Thyroid gland (tissue), 4 donors: ENCODE measurements at regions not wholly inside any gene's neighbourhood (a gene's known extent, or its start where the extent isn't known, plus 50 kb on each side); places are given as distances from the start of the nearest gene placed in this dataset.
"Not testable (repeated sequence)": the region's sequence is repeated elsewhere in the genome, so short reads cannot be mapped to it uniquely, and the experiment has no call there.

Source experiments
- DNase-seq, 2 donors: peaks; one replicate each; pipeline ENCODE4 v3.0.0-alpha.2; 2019
- H3K27ac ChIP-seq, 3 donors: fragments of 200-600 bp; sonication (generic); 1 replicate in 2 of 3; 2 replicates in 1 of 3; pipeline ENCODE4 v1.5.1; 2016 to 2019; ENCODE audit warnings: mild to moderate bottlenecking in 1 of 3, moderate library complexity in 1 of 3
- H3K27me3 ChIP-seq: fragments of 200-600 bp; sonication (generic); one replicate; pipeline ENCODE4 v1.5.1; 2019
- H3K36me3 ChIP-seq, 2 donors: fragments of 200-600 bp; sonication (generic); one replicate each; pipeline ENCODE4 v1.5.1; 2016 to 2019
- H3K4me1 ChIP-seq, 2 donors: fragments of 200-600 bp; sonication (generic); one replicate each; pipeline ENCODE4 v1.5.1; 2017 to 2019
- H3K4me3 ChIP-seq, 3 donors: fragments of 200-600 bp; sonication (generic); replicated peaks in 1 of 3; 1 replicate in 2 of 3; 2 replicates in 1 of 3; pipeline ENCODE4 v1.5.1; 2016; ENCODE audit warnings: mild to moderate bottlenecking in 1 of 3
- H3K9me3 ChIP-seq: fragments of 200-600 bp; sonication (generic); one replicate; pipeline ENCODE4 v1.5.1; 2017
- POLR2A ChIP-seq, 2 donors: fragments of 450-650 bp; IDR thresholded peaks; one replicate each; pipeline ENCODE4 v1.6.1; 2017; ENCODE audit warnings: antibody characterized with exemption in 2 of 2, mild to moderate bottlenecking in 2 of 2, moderate library complexity in 1 of 2
- WGBS, 2 donors: methylation state at CpG; one replicate each; pipeline ENCODE4 v1.1.5; 2017; 5-methylcytosine and 5-hydroxymethylcytosine counted together
- intact Hi-C: fragments of 100-400 bp; cut with DNase I; formaldehyde crosslinking; loops from one replicate; pipeline ENCODE4 v1.15.1; 2023
- TF ChIP-seq, protein P1 (sequence below), 6 experiments: fragments of 200-600 bp in 3 of 6; fragments of 450-650 bp in 3 of 6; sonication (generic) in 3 of 6; IDR thresholded peaks; one replicate each; pipeline ENCODE4 v1.5.1; 2016 to 2019; ENCODE audit warnings: antibody characterized with exemption in 6 of 6, mild to moderate bottlenecking in 2 of 6, inconsistent platforms in 1 of 6, moderate library complexity in 1 of 6

DNA sequence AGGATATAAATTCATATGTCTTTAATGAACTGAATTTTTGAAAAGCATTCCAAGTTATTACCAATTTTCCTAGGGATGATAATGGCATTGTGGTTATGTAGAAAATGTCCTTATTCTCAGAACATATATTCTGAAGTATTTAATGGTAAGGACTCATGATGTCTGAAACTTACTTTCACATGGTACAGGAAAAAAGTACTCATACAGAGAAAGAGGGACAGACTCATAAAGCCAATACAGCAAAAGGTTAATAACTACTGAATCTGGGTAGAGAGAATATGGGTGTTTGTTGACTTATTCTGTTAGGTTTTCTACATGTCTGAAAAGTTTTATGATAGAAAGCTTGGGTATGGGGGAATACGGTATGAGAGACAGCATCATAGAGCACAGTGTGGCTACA is 84.3 kb upstream of the SERTAD2 start:
- Histone ChIP-seq H3K27ac (no peak overlapping the region), H3K9me3 (no peaks in the 10 kb centered on the region), H3K4me1 (no peaks in the 10 kb centered on the region), H3K36me3 (no peaks in the 10 kb centered on the region), H3K27me3 (no peaks in the 10 kb centered on the region), H3K4me3 (no peak overlapping the region)
- 93 to 100% methylated on average over 1 of the region's 1 CpG for WGBS, 2 donors
- intact Hi-C loops = no loop called here
- TF ChIP-seq, protein P1, sequence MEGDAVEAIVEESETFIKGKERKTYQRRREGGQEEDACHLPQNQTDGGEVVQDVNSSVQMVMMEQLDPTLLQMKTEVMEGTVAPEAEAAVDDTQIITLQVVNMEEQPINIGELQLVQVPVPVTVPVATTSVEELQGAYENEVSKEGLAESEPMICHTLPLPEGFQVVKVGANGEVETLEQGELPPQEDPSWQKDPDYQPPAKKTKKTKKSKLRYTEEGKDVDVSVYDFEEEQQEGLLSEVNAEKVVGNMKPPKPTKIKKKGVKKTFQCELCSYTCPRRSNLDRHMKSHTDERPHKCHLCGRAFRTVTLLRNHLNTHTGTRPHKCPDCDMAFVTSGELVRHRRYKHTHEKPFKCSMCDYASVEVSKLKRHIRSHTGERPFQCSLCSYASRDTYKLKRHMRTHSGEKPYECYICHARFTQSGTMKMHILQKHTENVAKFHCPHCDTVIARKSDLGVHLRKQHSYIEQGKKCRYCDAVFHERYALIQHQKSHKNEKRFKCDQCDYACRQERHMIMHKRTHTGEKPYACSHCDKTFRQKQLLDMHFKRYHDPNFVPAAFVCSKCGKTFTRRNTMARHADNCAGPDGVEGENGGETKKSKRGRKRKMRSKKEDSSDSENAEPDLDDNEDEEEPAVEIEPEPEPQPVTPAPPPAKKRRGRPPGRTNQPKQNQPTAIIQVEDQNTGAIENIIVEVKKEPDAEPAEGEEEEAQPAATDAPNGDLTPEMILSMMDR (IDR thresholded peaks at IDR 0.05) = no peak
- no peak for TF ChIP-seq POLR2A (IDR thresholded peaks at IDR 0.05)
- no peak for DNase-seq

DNA sequence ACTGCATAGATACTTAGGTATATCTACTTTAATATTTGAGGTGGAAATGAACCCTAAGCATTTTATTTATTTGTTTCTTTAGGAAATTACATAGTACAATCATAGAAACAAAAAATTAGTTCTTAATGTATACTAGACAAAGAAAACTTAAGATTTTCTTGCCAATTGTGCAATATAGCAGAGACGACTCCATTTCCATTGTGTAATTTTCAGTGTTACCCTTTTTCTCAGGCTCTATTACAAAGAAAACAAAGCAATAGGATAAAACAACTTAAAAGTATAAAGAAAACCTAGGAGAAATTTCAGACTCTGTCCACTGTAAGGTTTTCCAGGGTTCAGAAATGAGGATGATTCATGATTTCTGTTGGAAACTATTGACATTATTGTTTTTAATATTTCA is 89.0 kb upstream of the SERTAD2 start:
- TF ChIP-seq, protein P1 (IDR thresholded peaks at IDR 0.05) = no peak
- no peak for TF ChIP-seq POLR2A (IDR thresholded peaks at IDR 0.05)
- intact Hi-C loops = no loop called here
- WGBS, 2 donors = 78 to 85% methylated on average over 1 of the region's 1 CpG

GRCh38 chr2:64743739-64744330 is 90.1 kb upstream of the SERTAD2 start:
- TF ChIP-seq, protein P1 (IDR thresholded peaks at IDR 0.05) = no peak
- no peak for TF ChIP-seq POLR2A (IDR thresholded peaks at IDR 0.05)
- Histone ChIP-seq H3K27me3 (no peaks in the 10 kb centered on the region), H3K36me3 (no peaks in the 10 kb centered on the region), H3K4me3 (no peak overlapping the region), H3K27ac (no peak overlapping the region), H3K4me1 (peaks cover 3 to 4% of the 10 kb centered on the region in 2 donors), H3K9me3 (no peaks in the 10 kb centered on the region)
- 84 to 87% methylated on average over 2 of the region's 2 CpGs for WGBS, 2 donors
- intact Hi-C loops = no loop called here
- no peak for DNase-seq

More for the DNA sequence above, 89.0 kb upstream of the SERTAD2 start:
- Histone ChIP-seq H3K4me3 (no peak overlapping the region), H3K9me3 (no peaks in the 10 kb centered on the region), H3K27ac (no peak overlapping the region), H3K4me1 (no peaks in the 10 kb centered on the region), H3K27me3 (no peaks in the 10 kb centered on the region), H3K36me3 (no peaks in the 10 kb centered on the region)
- DNase-seq = no peak

DNA sequence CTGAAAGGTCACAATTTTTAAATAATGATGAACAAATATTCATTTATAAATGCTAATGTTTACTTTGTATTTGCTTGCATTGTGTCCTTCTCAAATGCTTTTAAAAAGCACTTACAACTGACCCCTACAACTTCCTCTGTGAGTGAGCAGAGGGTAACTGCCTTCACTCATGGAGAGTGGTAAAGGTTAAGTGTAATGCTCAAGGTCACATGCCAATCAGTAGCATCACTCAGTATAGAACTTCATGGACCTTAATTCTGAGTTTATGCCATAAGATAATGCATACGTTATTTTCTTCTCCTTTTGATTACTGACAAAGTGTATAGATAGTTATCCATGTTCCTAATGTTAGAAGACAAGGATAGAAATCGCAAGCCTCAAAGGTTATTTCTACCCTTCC is 91.8 kb upstream of the SERTAD2 start:
- Histone ChIP-seq H3K4me3 (no peak overlapping the region), H3K4me1 (peaks cover 10 to 11% of the 10 kb centered on the region in 2 donors), H3K27ac (no peak overlapping the region), H3K27me3 (no peaks in the 10 kb centered on the region), H3K36me3 (no peaks in the 10 kb centered on the region), H3K9me3 (no peaks in the 10 kb centered on the region)
- TF ChIP-seq, protein P1 (IDR thresholded peaks at IDR 0.05) = no peak
- TF ChIP-seq POLR2A (IDR thresholded peaks at IDR 0.05) = no peak
- WGBS, 2 donors = 89 to 95% methylated on average over 2 of the region's 2 CpGs
- no peak for DNase-seq
- intact Hi-C loops = no loop called here

DNA sequence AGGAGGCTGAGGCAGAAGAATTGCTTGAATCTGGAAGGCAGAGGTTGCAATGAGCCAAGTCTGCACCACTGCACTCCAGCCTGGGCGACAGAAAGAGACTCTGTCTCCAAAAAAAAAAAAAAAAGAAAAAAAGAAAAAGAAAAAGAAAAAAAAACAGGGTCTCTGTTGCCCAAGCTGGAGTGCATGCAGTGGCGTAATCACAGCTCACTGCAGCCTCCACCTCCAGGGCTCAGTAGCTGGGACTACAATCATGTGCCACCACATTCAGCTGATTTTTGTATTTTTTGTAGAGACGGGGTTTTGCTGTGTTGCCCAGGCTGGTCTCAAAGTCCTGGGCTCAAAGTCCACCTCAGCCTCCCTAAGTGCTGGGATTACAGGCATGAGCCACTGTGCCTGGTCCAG is 94.0 kb upstream of the SERTAD2 start:
- H3K27me3 ChIP-seq, DNase-seq, H3K27ac ChIP-seq, H3K4me3 ChIP-seq, H3K9me3 ChIP-seq, H3K36me3 ChIP-seq, intact Hi-C loops: not testable (repeated sequence)
- WGBS, 2 donors = 82 to 91% methylated on average over 3 of the region's 3 CpGs
- H3K4me1 ChIP-seq = peaks cover 10 to 16% of the 10 kb centered on the region in 2 donors
